Liver (tissue), 3 donors: ENCODE measurements at regions not wholly inside any gene's neighbourhood (a gene's known extent, or its start where the extent isn't known, plus 50 kb on each side); places are given as distances from the start of the nearest gene placed in this dataset.

Experiments
- CTCF ChIP-seq: fragments of 150-350 bp; IDR thresholded peaks from 2 replicates; pipeline ENCODE4 v1.5.1; 2017; ENCODE audit warnings: improper control_type of control experiment, low read depth, low read length; ENCODE audit not compliant: missing input control
- TAF1 ChIP-seq: conservative IDR thresholded peaks from 2 replicates; pipeline ENCODE4 v1.6.1; 2016; ENCODE audit warnings: antibody characterized with exemption, mild to moderate bottlenecking
- donor health status: healthy.
- donor health status: healthy.

- no peak for TF ChIP-seq CTCF
- no peak for TF ChIP-seq TAF1
These were observed 136.6 kb downstream of the TOMM20 start for GRCh38 chr1:234992065-234992464.
